ENCODE measurements at regions not wholly inside any gene's neighbourhood (a gene's known extent, or its start where the extent isn't known, plus 50 kb on each side); places are given as distances from the start of the nearest gene placed in this dataset.

DNA sequence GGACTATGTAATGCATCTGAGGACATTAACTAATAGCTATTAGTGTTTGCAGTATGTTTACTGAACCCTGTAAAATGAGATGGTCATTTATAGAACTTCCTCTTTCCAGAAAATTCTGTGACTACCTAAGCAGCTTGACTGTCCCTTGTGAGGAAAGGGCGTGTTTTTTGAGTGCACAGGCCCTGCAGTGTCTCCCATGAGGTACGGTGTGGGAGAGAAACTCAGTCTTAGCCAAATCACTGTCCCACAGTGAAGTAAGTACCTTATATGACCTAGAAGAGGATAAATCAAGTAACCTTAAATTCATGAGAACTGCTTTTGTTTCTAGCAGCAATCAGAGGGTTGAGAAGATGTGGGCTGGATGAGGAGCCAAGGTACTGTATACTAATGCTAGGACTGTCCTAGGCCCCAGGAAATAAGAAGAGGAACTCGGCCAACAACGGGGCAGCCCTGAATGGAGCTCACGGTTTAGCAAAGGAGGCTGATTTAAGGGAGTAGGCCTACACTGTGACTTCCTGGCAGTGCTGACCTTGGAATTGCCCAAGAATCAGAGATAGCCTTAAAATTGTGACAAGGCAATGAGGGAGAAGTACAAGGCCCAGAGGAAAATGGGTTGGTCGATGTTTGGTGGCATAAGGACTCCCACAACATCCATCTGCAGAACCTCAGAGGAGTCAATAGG is 103.5 kb upstream of the CTAGE1 start:
- no peak for DNase-seq
- Histone ChIP-seq H3K27ac (no peak overlapping the region), H3K27me3 (no peaks in the 10 kb centered on the region), H3K36me3 (replicated peaks in 1 of 2) (no peaks in the 10 kb centered on the region), H3K9me3 (replicated peaks in 1 of 3) (no peaks in the 10 kb centered on the region), H3K4me1 (replicated peaks in 1 of 2) (peaks cover 10 to 28% of the 10 kb centered on the region in 2 donors), H3K4me3 (no peak overlapping the region)
- intact Hi-C loops (cut with DNase I): no loop called here
- WGBS, 4 donors: 54 to 69% (median 61%) methylated on average over 6 of the region's 6 CpGs
- no peak for TF ChIP-seq POLR2A (IDR thresholded peaks at IDR 0.05)
- TF ChIP-seq, protein P1, sequence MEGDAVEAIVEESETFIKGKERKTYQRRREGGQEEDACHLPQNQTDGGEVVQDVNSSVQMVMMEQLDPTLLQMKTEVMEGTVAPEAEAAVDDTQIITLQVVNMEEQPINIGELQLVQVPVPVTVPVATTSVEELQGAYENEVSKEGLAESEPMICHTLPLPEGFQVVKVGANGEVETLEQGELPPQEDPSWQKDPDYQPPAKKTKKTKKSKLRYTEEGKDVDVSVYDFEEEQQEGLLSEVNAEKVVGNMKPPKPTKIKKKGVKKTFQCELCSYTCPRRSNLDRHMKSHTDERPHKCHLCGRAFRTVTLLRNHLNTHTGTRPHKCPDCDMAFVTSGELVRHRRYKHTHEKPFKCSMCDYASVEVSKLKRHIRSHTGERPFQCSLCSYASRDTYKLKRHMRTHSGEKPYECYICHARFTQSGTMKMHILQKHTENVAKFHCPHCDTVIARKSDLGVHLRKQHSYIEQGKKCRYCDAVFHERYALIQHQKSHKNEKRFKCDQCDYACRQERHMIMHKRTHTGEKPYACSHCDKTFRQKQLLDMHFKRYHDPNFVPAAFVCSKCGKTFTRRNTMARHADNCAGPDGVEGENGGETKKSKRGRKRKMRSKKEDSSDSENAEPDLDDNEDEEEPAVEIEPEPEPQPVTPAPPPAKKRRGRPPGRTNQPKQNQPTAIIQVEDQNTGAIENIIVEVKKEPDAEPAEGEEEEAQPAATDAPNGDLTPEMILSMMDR (IDR thresholded peaks at IDR 0.05): no peak

DNA sequence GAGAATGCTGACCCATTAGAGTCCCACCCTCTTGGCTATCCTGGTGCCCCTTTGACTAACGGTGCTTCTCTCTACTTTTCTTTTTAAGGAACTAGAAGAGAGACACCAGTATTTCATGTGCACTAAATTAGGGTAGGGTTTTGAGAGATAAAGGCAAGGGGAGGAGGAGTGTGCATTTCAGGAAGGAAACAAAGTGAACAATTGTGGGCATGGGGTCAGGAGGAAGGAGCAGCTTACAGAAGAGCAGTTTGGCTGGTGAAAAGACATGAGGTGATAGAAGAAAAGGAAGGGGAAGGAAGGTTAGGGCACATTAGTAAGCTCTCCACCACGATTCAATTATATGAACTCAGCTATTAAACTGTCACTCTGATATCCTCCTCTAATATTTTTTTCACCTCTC is 105.8 kb upstream of the CTAGE1 start:
- H3K4me3 ChIP-seq: no peak overlapping the region
- H3K27me3 ChIP-seq: no peaks in the 10 kb centered on the region
- H3K27ac ChIP-seq: no peak overlapping the region
- H3K36me3 ChIP-seq (replicated peaks in 1 of 2): no peaks in the 10 kb centered on the region
- H3K9me3 ChIP-seq (replicated peaks in 1 of 3): no peaks in the 10 kb centered on the region
- peaks cover 0 to 15% of the 10 kb centered on the region in 2 donors for H3K4me1 ChIP-seq (replicated peaks in 1 of 2)
- intact Hi-C loops (cut with DNase I): no loop called here
- no peak for DNase-seq
- TF ChIP-seq, protein P1 (IDR thresholded peaks at IDR 0.05): no peak
- no peak for TF ChIP-seq POLR2A (IDR thresholded peaks at IDR 0.05)
- 61 to 72% (median 66%) methylated on average over 2 of the region's 2 CpGs for WGBS, 4 donors

DNA sequence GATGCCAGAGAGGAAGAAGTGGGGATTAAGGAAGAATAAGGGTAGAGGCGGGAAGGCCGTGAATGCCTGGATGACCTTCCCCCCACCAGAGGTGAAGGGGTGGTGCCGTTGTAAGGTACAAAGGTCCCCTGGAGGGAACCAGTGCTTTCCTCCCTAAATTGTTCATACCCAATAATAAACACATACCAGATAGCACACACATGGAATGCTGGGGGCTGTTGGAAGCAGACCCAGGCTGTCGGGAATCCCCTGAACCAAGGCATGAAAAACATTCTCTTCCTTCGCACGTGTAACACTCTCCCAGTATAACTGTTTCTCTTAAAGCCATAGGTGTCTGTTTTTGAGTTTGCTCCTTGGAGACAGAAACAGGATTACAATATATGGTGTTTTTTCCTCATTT is 107.1 kb upstream of the CTAGE1 start:
- no peak overlapping the region for H3K4me3 ChIP-seq
- H3K4me1 ChIP-seq (replicated peaks in 1 of 2): peaks cover 0 to 5% of the 10 kb centered on the region in 2 donors
- TF ChIP-seq, protein P1 (IDR thresholded peaks at IDR 0.05): no peak
- TF ChIP-seq POLR2A (IDR thresholded peaks at IDR 0.05): no peak
- no peak for DNase-seq
- intact Hi-C loops (cut with DNase I): no loop called here
- no peaks in the 10 kb centered on the region for H3K36me3 ChIP-seq (replicated peaks in 1 of 2)
- no peak overlapping the region for H3K27ac ChIP-seq
- H3K9me3 ChIP-seq (replicated peaks in 1 of 3): no peaks in the 10 kb centered on the region
- H3K27me3 ChIP-seq: no peaks in the 10 kb centered on the region
- WGBS, 4 donors: 73 to 81% (median 76%) methylated on average over 6 of the region's 6 CpGs

DNA sequence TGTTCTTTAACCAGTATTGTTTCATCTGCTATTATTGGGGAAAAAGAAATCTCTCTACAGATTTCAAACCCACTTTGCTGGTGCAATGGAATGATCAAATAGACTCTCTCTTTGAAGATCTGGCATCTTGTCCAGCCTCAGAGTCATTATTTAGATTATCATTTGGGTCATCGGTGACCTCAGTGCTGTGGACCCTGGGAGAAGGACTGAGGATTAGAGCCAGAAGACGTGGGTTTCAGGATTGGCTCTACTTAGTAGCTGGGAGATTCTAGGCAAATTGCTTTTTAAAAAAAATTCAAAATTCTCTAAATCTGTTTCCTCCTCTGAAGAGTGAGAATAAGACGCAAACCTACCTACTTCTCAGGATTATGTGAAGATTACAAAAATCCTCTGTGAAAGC is 107.6 kb upstream of the CTAGE1 start:
- Histone ChIP-seq H3K4me1 (replicated peaks in 1 of 2) (peaks cover 0 to 5% of the 10 kb centered on the region in 2 donors), H3K27ac (no peak overlapping the region), H3K4me3 (no peak overlapping the region), H3K36me3 (replicated peaks in 1 of 2) (no peaks in the 10 kb centered on the region), H3K27me3 (no peaks in the 10 kb centered on the region), H3K9me3 (replicated peaks in 1 of 3) (no peaks in the 10 kb centered on the region)
- intact Hi-C loops (cut with DNase I): no loop called here
- DNase-seq: no peak
- TF ChIP-seq POLR2A (IDR thresholded peaks at IDR 0.05): no peak
- TF ChIP-seq, protein P1 (IDR thresholded peaks at IDR 0.05): no peak
- WGBS, 4 donors: 82 to 86% (median 84%) methylated on average over 3 of the region's 3 CpGs

Data from adrenal gland (tissue), 9 donors.